ENCODE measurements at regions not wholly inside any gene's neighbourhood (a gene's known extent, or its start where the extent isn't known, plus 50 kb on each side); places are given as distances from the start of the nearest gene placed in this dataset.
"Not testable (repeated sequence)": the region's sequence is repeated elsewhere in the genome, so short reads cannot be mapped to it uniquely, and the experiment has no call there.

GRCh38 chr4:45229206-45229605, 502.9 kb upstream of the GNPDA2 start:
- TF ChIP-seq CSRNP3 (CRISPR knock-in tag; IDR thresholded peaks at IDR 0.05): no peak
- TF ChIP-seq PATZ1 (CRISPR knock-in tag; IDR thresholded peaks at IDR 0.05; ENCODE audit: borderline replicate concordance): no peak
- TF ChIP-seq TCF4 (CRISPR knock-in tag; IDR thresholded peaks at IDR 0.05; ENCODE audit: borderline replicate concordance): no peak
- no peak for TF ChIP-seq GLIS3 (CRISPR knock-in tag; IDR thresholded peaks at IDR 0.05)
- no peak for TF ChIP-seq CREB5 (CRISPR knock-in tag; IDR thresholded peaks at IDR 0.05; ENCODE audit: low read depth)
- no peak for TF ChIP-seq CSDC2 (CRISPR knock-in tag; IDR thresholded peaks at IDR 0.05)
- TF ChIP-seq ZNF8 (CRISPR knock-in tag; IDR thresholded peaks at IDR 0.05): no peak
- no peak for TF ChIP-seq PPARA (CRISPR knock-in tag; IDR thresholded peaks at IDR 0.05; ENCODE audit: borderline replicate concordance)
- no peak for TF ChIP-seq SNAI2 (CRISPR knock-in tag; IDR thresholded peaks at IDR 0.05)
- no peak for TF ChIP-seq TOX (CRISPR knock-in tag; IDR thresholded peaks at IDR 0.05; ENCODE audit: borderline replicate concordance)
- no peak for TF ChIP-seq OSR1 (CRISPR knock-in tag; IDR thresholded peaks at IDR 0.05)
- ATAC-seq: no peak

GRCh38 chr4:45215976-45216542, 489.7 kb upstream of the GNPDA2 start:
- no peak for ATAC-seq
- TF ChIP-seq SNAI2 (CRISPR knock-in tag; IDR thresholded peaks at IDR 0.05): no peak
- TF ChIP-seq TSHZ2 (CRISPR knock-in tag; IDR thresholded peaks at IDR 0.05): no peak
- no peak for TF ChIP-seq OSR1 (CRISPR knock-in tag; IDR thresholded peaks at IDR 0.05)
- TF ChIP-seq ISL1 (CRISPR knock-in tag; IDR thresholded peaks at IDR 0.05): no peak
- no peak for TF ChIP-seq CREB5 (CRISPR knock-in tag; IDR thresholded peaks at IDR 0.05; ENCODE audit: low read depth)
- TF ChIP-seq ZFP3 (CRISPR knock-in tag; IDR thresholded peaks at IDR 0.05): no peak
- no peak for TF ChIP-seq CSRNP3 (CRISPR knock-in tag; IDR thresholded peaks at IDR 0.05)
- no peak for TF ChIP-seq CSDC2 (CRISPR knock-in tag; IDR thresholded peaks at IDR 0.05)
- TF ChIP-seq RARB (CRISPR knock-in tag; IDR thresholded peaks at IDR 0.05): no peak
- TF ChIP-seq ZC3H10 (CRISPR knock-in tag; IDR thresholded peaks at IDR 0.05): no peak
- no peak for TF ChIP-seq GLIS3 (CRISPR knock-in tag; IDR thresholded peaks at IDR 0.05)
- TF ChIP-seq PPARA (CRISPR knock-in tag; IDR thresholded peaks at IDR 0.05; ENCODE audit: borderline replicate concordance): no peak
- TF ChIP-seq BACH2 (CRISPR knock-in tag; IDR thresholded peaks at IDR 0.05; ENCODE audit: borderline replicate concordance): no peak
- no peak for TF ChIP-seq ZFP30 (CRISPR knock-in tag; IDR thresholded peaks at IDR 0.05)
- no peak for TF ChIP-seq POU6F1 (CRISPR knock-in tag; IDR thresholded peaks at IDR 0.05; ENCODE audit: borderline replicate concordance, low read depth)
- no peak for TF ChIP-seq PATZ1 (CRISPR knock-in tag; IDR thresholded peaks at IDR 0.05; ENCODE audit: borderline replicate concordance)

- not testable (repeated sequence) for ATAC-seq
Observed at GRCh38 chr4:45208476-45208875, 482.1 kb upstream of the GNPDA2 start.

GRCh38 chr4:45207864-45208331, 481.5 kb upstream of the GNPDA2 start:
- ATAC-seq: not testable (repeated sequence)

GRCh38 chr4:45207241-45207863, 481.0 kb upstream of the GNPDA2 start:
- not testable (repeated sequence) for ATAC-seq

All from SK-N-SH treated with all-trans-retinoic acid at 6 μM for 48 hours (cell line).